Ascending aorta (tissue), 2 donors: ENCODE measurements at regions not wholly inside any gene's neighbourhood (a gene's known extent, or its start where the extent isn't known, plus 50 kb on each side); places are given as distances from the start of the nearest gene placed in this dataset.
"Not testable (repeated sequence)": the region's sequence is repeated elsewhere in the genome, so short reads cannot be mapped to it uniquely, and the experiment has no call there.

Experiments used
- DNase-seq, 2 donors: peaks; one replicate each; pipeline ENCODE4 v3.0.0-alpha.2; 2019; ENCODE audit warnings: low spot score in 2 of 2
- H3K27ac ChIP-seq, 2 donors: fragments of 200-600 bp; sonication (generic); one replicate each; pipeline ENCODE4 v1.5.1; 2016 to 2017; ENCODE audit warnings: mild to moderate bottlenecking in 1 of 2
- H3K27me3 ChIP-seq: fragments of 200-600 bp; sonication (generic); one replicate; pipeline ENCODE4 v1.5.1; 2017
- H3K36me3 ChIP-seq, 2 donors: fragments of 200-600 bp; sonication (generic); one replicate each; pipeline ENCODE4 v1.5.1; 2016
- H3K4me1 ChIP-seq, 2 donors: fragments of 200-600 bp; sonication (generic); one replicate each; pipeline ENCODE4 v1.5.1; 2016 to 2017; ENCODE audit warnings: mild to moderate bottlenecking in 1 of 2
- H3K4me3 ChIP-seq, 2 donors: fragments of 200-600 bp; sonication (generic); one replicate each; pipeline ENCODE4 v1.5.1; 2016 to 2017; ENCODE audit warnings: mild to moderate bottlenecking in 1 of 2
- H3K9me3 ChIP-seq, 2 donors: fragments of 200-600 bp; sonication (generic); one replicate each; pipeline ENCODE4 v1.5.1; 2016
- CTCF ChIP-seq, 3 experiments: fragments of 200-600 bp in 2 of 3; fragments of 450-650 bp in 1 of 3; sonication (generic) in 2 of 3; IDR thresholded peaks; one replicate each; pipeline ENCODE4 v1.5.1; 2016 to 2019; ENCODE audit warnings: antibody characterized with exemption in 3 of 3, mild to moderate bottlenecking in 1 of 3, moderate library complexity in 1 of 3
- intact Hi-C: fragments of 100-400 bp; cut with DNase I; formaldehyde crosslinking; loops from one replicate; pipeline ENCODE4 v1.15.1; 2023

- no peak overlapping the region for H3K27ac ChIP-seq
- H3K36me3 ChIP-seq = no peaks in the 10 kb centered on the region
- H3K4me1 ChIP-seq = no peaks in the 10 kb centered on the region
- no peak for TF ChIP-seq CTCF (IDR thresholded peaks at IDR 0.05)
- no peaks in the 10 kb centered on the region for H3K9me3 ChIP-seq
- intact Hi-C loops = no loop called here
- no peak overlapping the region for H3K4me3 ChIP-seq
- H3K27me3 ChIP-seq = no peaks in the 10 kb centered on the region
- no peak for DNase-seq
Measured at GRCh38 chr19:31892060-31892459, 453.4 kb upstream of the ZNF507 start.

GRCh38 chr19:31893491-31893890, 451.9 kb upstream of the ZNF507 start:
- H3K27me3 ChIP-seq, intact Hi-C loops, H3K9me3 ChIP-seq, H3K27ac ChIP-seq, H3K36me3 ChIP-seq, H3K4me1 ChIP-seq, DNase-seq, H3K4me3 ChIP-seq: not testable (repeated sequence)

- Histone ChIP-seq H3K27me3 (no peaks in the 10 kb centered on the region), H3K9me3 (no peaks in the 10 kb centered on the region), H3K4me3 (no peak overlapping the region), H3K4me1 (no peaks in the 10 kb centered on the region), H3K36me3 (no peaks in the 10 kb centered on the region), H3K27ac (no peak overlapping the region)
- DNase-seq = no peak
- intact Hi-C loops = no loop called here
- no peak for TF ChIP-seq CTCF (IDR thresholded peaks at IDR 0.05)
Measured at GRCh38 chr19:31894451-31894850, 451.0 kb upstream of the ZNF507 start.

- no peak for DNase-seq
- H3K27ac ChIP-seq = no peak overlapping the region
- H3K27me3 ChIP-seq = no peaks in the 10 kb centered on the region
- H3K36me3 ChIP-seq = no peaks in the 10 kb centered on the region
- no peak for TF ChIP-seq CTCF (IDR thresholded peaks at IDR 0.05)
- no peaks in the 10 kb centered on the region for H3K4me1 ChIP-seq
- H3K4me3 ChIP-seq = no peak overlapping the region
- intact Hi-C loops = no loop called here
- H3K9me3 ChIP-seq = no peaks in the 10 kb centered on the region
Measured at GRCh38 chr19:31897292-31897691, 448.1 kb upstream of the ZNF507 start.

GRCh38 chr19:31900991-31901390, 444.4 kb upstream of the ZNF507 start:
- intact Hi-C loops = no loop called here
- no peak for TF ChIP-seq CTCF (IDR thresholded peaks at IDR 0.05)
- H3K9me3 ChIP-seq = no peaks in the 10 kb centered on the region
- H3K27ac ChIP-seq = no peak overlapping the region
- no peaks in the 10 kb centered on the region for H3K27me3 ChIP-seq
- no peaks in the 10 kb centered on the region for H3K4me1 ChIP-seq
- no peak overlapping the region for H3K4me3 ChIP-seq
- no peak for DNase-seq
- H3K36me3 ChIP-seq = no peaks in the 10 kb centered on the region

GRCh38 chr19:31902821-31903220, 442.6 kb upstream of the ZNF507 start:
- H3K4me3 ChIP-seq = no peak overlapping the region
- no peaks in the 10 kb centered on the region for H3K36me3 ChIP-seq
- H3K27me3 ChIP-seq = no peaks in the 10 kb centered on the region
- no peaks in the 10 kb centered on the region for H3K9me3 ChIP-seq
- H3K4me1 ChIP-seq = no peaks in the 10 kb centered on the region
- no peak overlapping the region for H3K27ac ChIP-seq
- DNase-seq = no peak
- intact Hi-C loops = no loop called here
- TF ChIP-seq CTCF (IDR thresholded peaks at IDR 0.05) = no peak
